NB4 (cell line): ENCODE measurements at regions not wholly inside any gene's neighbourhood (a gene's known extent, or its start where the extent isn't known, plus 50 kb on each side); places are given as distances from the start of the nearest gene placed in this dataset.

Source experiments
- CTCF ChIP-seq: IDR thresholded peaks from one replicate; pipeline ENCODE4 v1.5.1; 2012; ENCODE audit warnings: low read depth, low read length
- POLR2A ChIP-seq: IDR thresholded peaks from 2 replicates; pipeline ENCODE4 v1.6.1; 2011; ENCODE audit warnings: mild to moderate bottlenecking; ENCODE audit not compliant: insufficient read length; ENCODE audit errors: extremely low read depth
- TF ChIP-seq, protein P1 (sequence below): IDR thresholded peaks from 2 replicates; pipeline ENCODE4 v1.6.1; 2011; ENCODE audit warnings: low read depth, low read length

GRCh38 chr10:78732381-78732780 lies 336.4 kb upstream of the ZMIZ1 start:
- TF ChIP-seq POLR2A, result no peak
- no peak for TF ChIP-seq CTCF
- TF ChIP-seq, protein P1, sequence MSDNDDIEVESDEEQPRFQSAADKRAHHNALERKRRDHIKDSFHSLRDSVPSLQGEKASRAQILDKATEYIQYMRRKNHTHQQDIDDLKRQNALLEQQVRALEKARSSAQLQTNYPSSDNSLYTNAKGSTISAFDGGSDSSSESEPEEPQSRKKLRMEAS, result no peak
